Upper lobe of left lung (tissue), 6 donors: ENCODE measurements at regions not wholly inside any gene's neighbourhood (a gene's known extent, or its start where the extent isn't known, plus 50 kb on each side); places are given as distances from the start of the nearest gene placed in this dataset.

Experiments
- ATAC-seq, 2 donors: fragments of 200-7000 bp; cut with Tn5 transposase; one replicate each; pipeline ENCODE4 v1.9.1; 2022; ENCODE audit warnings: mild to moderate bottlenecking in 2 of 2, moderate library complexity in 2 of 2; ENCODE audit not compliant: low FRiP score in 2 of 2
- DNase-seq, 2 donors: peaks; one replicate each; pipeline ENCODE4 v3.0.0-alpha.2; 2019 to 2020
- H3K27ac ChIP-seq, 4 donors: fragments of 200-600 bp; sonication (generic); one replicate each; pipeline ENCODE4 v1.5.1; 2016 to 2019
- H3K27me3 ChIP-seq, 4 donors: fragments of 200-600 bp; sonication (generic); one replicate each; pipeline ENCODE4 v1.5.1; 2017 to 2019
- H3K36me3 ChIP-seq, 4 donors: fragments of 200-600 bp; sonication (generic); one replicate each; pipeline ENCODE4 v1.5.1; 2016 to 2019
- H3K4me1 ChIP-seq, 4 donors: fragments of 200-600 bp; sonication (generic); one replicate each; pipeline ENCODE4 v1.5.1; 2018 to 2019
- H3K4me3 ChIP-seq, 4 donors: fragments of 200-600 bp; sonication (generic); one replicate each; pipeline ENCODE4 v1.5.1; 2017 to 2019; ENCODE audit warnings: mild to moderate bottlenecking in 2 of 4, moderate library complexity in 1 of 4
- H3K9me3 ChIP-seq, 4 donors: fragments of 200-600 bp; sonication (generic); one replicate each; pipeline ENCODE4 v1.5.1; 2018 to 2019
- CTCF ChIP-seq, 6 experiments: fragments of 450-650 bp in 4 of 6; fragments of 200-600 bp in 2 of 6; sonication (generic) in 2 of 6; IDR thresholded peaks; one replicate each; pipeline ENCODE4 v1.5.1; 2016 to 2019; ENCODE audit warnings: antibody characterized with exemption in 6 of 6
- EP300 ChIP-seq, 4 donors: sonication (generic); formaldehyde crosslinking; IDR thresholded peaks; one replicate each; pipeline ENCODE4 v1.5.1; 2017; ENCODE audit warnings: antibody characterized with exemption in 4 of 4, control low read depth in 2 of 4
- POLR2A ChIP-seq, 4 donors: fragments of 450-650 bp; IDR thresholded peaks; one replicate each; pipeline ENCODE4 v1.5.1; 2016 to 2017; ENCODE audit warnings: antibody characterized with exemption in 4 of 4, mild to moderate bottlenecking in 2 of 4
- POLR2AphosphoS5 ChIP-seq, 2 donors: sonication (generic); formaldehyde crosslinking; IDR thresholded peaks; one replicate each; pipeline ENCODE4 v1.5.1; 2017; ENCODE audit warnings: antibody characterized with exemption in 2 of 2
- WGBS, 2 donors: methylation state at CpG; one replicate each; pipeline ENCODE4 v1.1.5; 2017 to 2018; 5-methylcytosine and 5-hydroxymethylcytosine counted together
- donor health status: DM: no; HTN: no; CAD: no; lungs with moderate emphysema.
- donor health status: DM: no; HTN: yes; CAD: no; lungs with severe emphysema.

DNA sequence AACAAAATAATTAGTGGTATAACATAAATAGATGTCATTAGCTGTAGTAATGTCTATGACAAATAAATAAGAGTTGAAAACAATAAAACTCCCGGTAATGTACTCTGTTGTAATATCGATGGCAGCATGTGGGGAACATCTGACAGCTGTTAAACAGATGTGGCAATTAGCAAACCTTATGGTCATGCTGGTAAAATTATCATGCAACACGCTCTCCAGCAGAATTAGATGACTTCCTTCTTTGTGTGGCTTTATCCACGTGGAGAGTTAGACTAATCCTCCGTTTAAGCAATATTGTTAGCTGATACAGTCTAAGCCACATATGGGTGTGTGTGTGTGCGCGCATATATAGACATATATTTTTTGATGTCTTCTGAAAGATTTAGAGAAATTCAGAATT is 77.7 kb upstream of the ZFP64 start:
- no peak for TF ChIP-seq CTCF (IDR thresholded peaks at IDR 0.05)
- no peak for TF ChIP-seq EP300 (IDR thresholded peaks at IDR 0.05)
- TF ChIP-seq POLR2A (IDR thresholded peaks at IDR 0.05) = no peak
- TF ChIP-seq POLR2AphosphoS5 (IDR thresholded peaks at IDR 0.05) = peak in 1 of 2 donors; percentile 56
- no peak overlapping the region for H3K27ac ChIP-seq
- no peaks in the 10 kb centered on the region for H3K9me3 ChIP-seq
- ATAC-seq (no peak), DNase-seq (no peak)
- WGBS, 2 donors = 59 to 61% methylated on average over 7 of the region's 7 CpGs
- H3K4me3 ChIP-seq = no peak overlapping the region
- no peaks in the 10 kb centered on the region for H3K27me3 ChIP-seq
- H3K36me3 ChIP-seq = no peaks in the 10 kb centered on the region
- H3K4me1 ChIP-seq = no peaks in the 10 kb centered on the region

GRCh38 chr20:52268184-52268749 is 76.7 kb upstream of the ZFP64 start:
- Histone ChIP-seq H3K4me1 (no peaks in the 10 kb centered on the region), H3K36me3 (no peaks in the 10 kb centered on the region), H3K9me3 (no peaks in the 10 kb centered on the region), H3K27me3 (no peaks in the 10 kb centered on the region), H3K27ac (no peak overlapping the region), H3K4me3 (no peak overlapping the region)
- ATAC-seq (no peak), DNase-seq (no peak)
- no peak for TF ChIP-seq POLR2AphosphoS5 (IDR thresholded peaks at IDR 0.05)
- no peak for TF ChIP-seq CTCF (IDR thresholded peaks at IDR 0.05)
- TF ChIP-seq POLR2A (IDR thresholded peaks at IDR 0.05) = no peak
- no peak for TF ChIP-seq EP300 (IDR thresholded peaks at IDR 0.05)
- 55 to 57% methylated on average over 4 of the region's 4 CpGs for WGBS, 2 donors

GRCh38 chr20:52267418-52267817 is 75.8 kb upstream of the ZFP64 start:
- no peak overlapping the region for H3K4me3 ChIP-seq
- DNase-seq (no peak), ATAC-seq (no peak)
- no peak overlapping the region for H3K27ac ChIP-seq
- no peaks in the 10 kb centered on the region for H3K4me1 ChIP-seq
- H3K27me3 ChIP-seq = no peaks in the 10 kb centered on the region
- no peaks in the 10 kb centered on the region for H3K36me3 ChIP-seq
- no peaks in the 10 kb centered on the region for H3K9me3 ChIP-seq
- no peak for TF ChIP-seq CTCF (IDR thresholded peaks at IDR 0.05)

- Histone ChIP-seq H3K27ac (no peak overlapping the region), H3K4me3 (no peak overlapping the region), H3K27me3 (no peaks in the 10 kb centered on the region), H3K9me3 (no peaks in the 10 kb centered on the region), H3K36me3 (no peaks in the 10 kb centered on the region), H3K4me1 (no peaks in the 10 kb centered on the region)
- TF ChIP-seq POLR2A (IDR thresholded peaks at IDR 0.05) = no peak
- TF ChIP-seq CTCF (IDR thresholded peaks at IDR 0.05) = no peak
- TF ChIP-seq POLR2AphosphoS5 (IDR thresholded peaks at IDR 0.05) = no peak
- no peak for TF ChIP-seq EP300 (IDR thresholded peaks at IDR 0.05)
- no peak for ATAC-seq
- no peak for DNase-seq
- 59 to 75% methylated on average over 1 of the region's 1 CpG for WGBS, 2 donors
These were observed 72.2 kb upstream of the ZFP64 start for GRCh38 chr20:52263757-52264156.

- Histone ChIP-seq H3K4me1 (no peaks in the 10 kb centered on the region), H3K9me3 (no peaks in the 10 kb centered on the region), H3K27ac (no peak overlapping the region), H3K36me3 (no peaks in the 10 kb centered on the region), H3K4me3 (no peak overlapping the region), H3K27me3 (no peaks in the 10 kb centered on the region)
- ATAC-seq (no peak), DNase-seq (no peak)
- no peak for TF ChIP-seq CTCF (IDR thresholded peaks at IDR 0.05)
- no peak for TF ChIP-seq EP300 (IDR thresholded peaks at IDR 0.05)
- no peak for TF ChIP-seq POLR2A (IDR thresholded peaks at IDR 0.05)
- no peak for TF ChIP-seq POLR2AphosphoS5 (IDR thresholded peaks at IDR 0.05)
These were observed 70.2 kb upstream of the ZFP64 start for GRCh38 chr20:52261792-52262191.
